ENCODE measurements at regions not wholly inside any gene's neighbourhood (a gene's known extent, or its start where the extent isn't known, plus 50 kb on each side); places are given as distances from the start of the nearest gene placed in this dataset. TPM values are rescaled to one million over a fixed set of nuclear protein-coding genes. Genes with fewer than 3 reads are reported as not detected.
"Not testable (repeated sequence)": the region's sequence is repeated elsewhere in the genome, so short reads cannot be mapped to it uniquely, and the experiment has no call there.

GRCh38 chr4:174382938-174383605 lies 99.4 kb downstream of the CEP44 start:
- H3K27ac ChIP-seq (ENCODE audit: low read depth in 1 of 2, low read length in 2 of 2); DNase-seq (ENCODE audit: low spot score); H3K9ac ChIP-seq (ENCODE audit: low read depth in 1 of 2, low read length in 2 of 2): not testable (repeated sequence)

More at GRCh38 chr4:174382938-174383605, 99.4 kb downstream of the CEP44 start:
- 21% methylated on average over 6 of the region's 6 CpGs for WGBS
- H3K4me3 ChIP-seq (ENCODE audit: low read depth in 1 of 3, low read length in 3 of 3); H3K9me3 ChIP-seq (ENCODE audit: control insufficient read depth in 4 of 4, low read length in 3 of 4); H3K36me3 ChIP-seq (ENCODE audit: control insufficient read depth in 4 of 4, insufficient read depth in 3 of 4, low read depth in 1 of 4, low read length in 3 of 4); H3K4me1 ChIP-seq (ENCODE audit: control insufficient read depth in 4 of 4, insufficient read depth in 4 of 4, low read length in 3 of 4); H3K27me3 ChIP-seq (ENCODE audit: control insufficient read depth in 4 of 4, insufficient read depth in 4 of 4, low read length in 3 of 4): not testable (repeated sequence)

Small RNA genes in the stretch of these regions (small RNA-seq; reads per million reads assigned to genes)
- gene MIR4276: not detected

All from liver (tissue), 7 donors.